A549 (cell line): ENCODE measurements at regions not wholly inside any gene's neighbourhood (a gene's known extent, or its start where the extent isn't known, plus 50 kb on each side); places are given as distances from the start of the nearest gene placed in this dataset.

Experiments
- ATAC-seq, 2 experiments: fragments of 200-7000 bp in 1 of 2; fragments of >200 bp in 1 of 2; cut with Nextera tagmentation in 1 of 2; cut with Tn5 transposase in 1 of 2; 3 replicates each; pipeline versions ENCODE4 v1.8.0 to v1.9.1; 2018 to 2020; ENCODE audit warnings: mild to moderate bottlenecking in 1 of 2, moderate library complexity in 1 of 2
- CTCF ChIA-PET: fragments of 300-600 bp; sonication (Branson Sonifier 250); formaldehyde crosslinking; extraction: SDS; loops from one replicate; lab custom pipeline; 2021; ENCODE audit warnings: antibody characterized with exemption, inconsistent platforms; lab: Yijun Ruan, JAX
- POLR2A ChIA-PET: fragments of 350-600 bp; formaldehyde crosslinking; extraction: SDS; loops from one replicate; lab custom pipeline; 2021; ENCODE audit warnings: antibody characterized with exemption, inconsistent platforms; lab: Yijun Ruan, JAX
- DNase-seq, 2 experiments: peaks; one replicate each; pipeline versions ENCODE4 v3.0.0 to v3.0.0-alpha.2; 2011 to 2016; ENCODE audit warnings: low read depth in 1 of 2, low spot score in 1 of 2
- FAIRE-seq: peaks from 2 replicates; lab custom pipeline; 2011; peaks lifted over from hg19 to GRCh38; lab: Jason Lieb, UNC
- H3K27ac ChIP-seq, 2 experiments: fragments of >200 bp; sonication (Bioruptor Twin); formaldehyde crosslinking; 3 replicates each; pipeline ENCODE4 v1.5.1; 2016 to 2017
- H3K4me1 ChIP-seq: fragments of >200 bp; sonication (Bioruptor Twin); formaldehyde crosslinking; 3 replicates; pipeline ENCODE4 v1.6.1; 2016
- H3K4me2 ChIP-seq: fragments of >200 bp; sonication (Bioruptor Twin); formaldehyde crosslinking; 3 replicates; pipeline ENCODE4 v1.6.1; 2016
- H3K4me3 ChIP-seq: fragments of >200 bp; sonication (Bioruptor Twin); formaldehyde crosslinking; 3 replicates; pipeline ENCODE4 v1.5.1; 2016
- H3K9me3 ChIP-seq: fragments of >200 bp; sonication (Bioruptor Twin); formaldehyde crosslinking; 3 replicates; pipeline ENCODE4 v1.6.1; 2016
- BHLHE40 ChIP-seq: IDR thresholded peaks from 2 replicates; pipeline ENCODE4 v1.6.1; 2012; ENCODE audit warnings: low read depth, low read length, inconsistent platforms
- CBX8 ChIP-seq: fragments of 200-600 bp; sonication (generic); IDR thresholded peaks from 2 replicates; pipeline ENCODE4 v1.6.1; 2016
- CEBPB ChIP-seq, 2 experiments: fragments of >200 bp in 1 of 2; sonication (Bioruptor Twin) in 1 of 2; formaldehyde crosslinking in 1 of 2; IDR thresholded peaks; 2 replicates each; pipeline ENCODE4 v1.6.1; 2012 to 2016
- CHD2 ChIP-seq: fragments of 150-350 bp; IDR thresholded peaks from 2 replicates; pipeline ENCODE4 v1.6.1; 2014; ENCODE audit warnings: low read length; ENCODE audit not compliant: partially characterized antibody
- CHD4 ChIP-seq: fragments of 200-600 bp; sonication (generic); IDR thresholded peaks from 2 replicates; pipeline ENCODE4 v1.6.1; 2016; ENCODE audit warnings: antibody characterized with exemption, mild to moderate bottlenecking, borderline replicate concordance
- ESRRA ChIP-seq: fragments of 150-350 bp; IDR thresholded peaks from 2 replicates; pipeline ENCODE4 v1.6.1; 2014; ENCODE audit warnings: mild to moderate bottlenecking, low read length, borderline replicate concordance
- FOSL2 ChIP-seq, 2 experiments: fragments of 450-650 bp in 1 of 2; fragments of >200 bp in 1 of 2; sonication (Bioruptor Twin) in 1 of 2; formaldehyde crosslinking; IDR thresholded peaks; 2 replicates each; pipeline versions ENCODE4 v1.5.0 to v1.6.1; 2016 to 2020; ENCODE audit warnings: mild to moderate bottlenecking in 1 of 2, moderate library complexity in 1 of 2
- HOXA7 ChIP-seq: fragments of 250-450 bp; sonication (Bioruptor Pico); IDR thresholded peaks from 2 replicates; pipeline ENCODE4 v1.5.0; 2020; ENCODE audit warnings: mild to moderate bottlenecking, moderate library complexity
- HOXB13 ChIP-seq: fragments of 250-450 bp; sonication (Bioruptor Pico); IDR thresholded peaks from 2 replicates; pipeline ENCODE4 v1.5.0; 2020; ENCODE audit warnings: low read depth, mild to moderate bottlenecking, moderate library complexity
- JUNB ChIP-seq: fragments of >200 bp; sonication (Bioruptor Twin); formaldehyde crosslinking; IDR thresholded peaks from 2 replicates; pipeline ENCODE4 v1.6.1; 2016
- KDM5A ChIP-seq: fragments of 200-600 bp; sonication (generic); IDR thresholded peaks from 2 replicates; pipeline ENCODE4 v1.6.1; 2016; ENCODE audit warnings: antibody characterized with exemption, mild to moderate bottlenecking
- MAZ ChIP-seq: fragments of 150-350 bp; IDR thresholded peaks from 2 replicates; pipeline ENCODE4 v1.6.1; 2014; ENCODE audit warnings: antibody characterized with exemption, low read depth, low read length, borderline replicate concordance
- MYC ChIP-seq: IDR thresholded peaks from 2 replicates; pipeline ENCODE4 v1.6.1; 2012; ENCODE audit warnings: mild to moderate bottlenecking, inconsistent platforms, low read length, improper control_type of control experiment, borderline replicate concordance
- NFE2L2 ChIP-seq: fragments of 150-350 bp; conservative IDR thresholded peaks from 2 replicates; pipeline ENCODE4 v1.6.1; 2014; ENCODE audit warnings: low read length
- NPAS2 ChIP-seq: fragments of 250-450 bp; sonication (Bioruptor Pico); IDR thresholded peaks from 2 replicates; pipeline ENCODE4 v1.8.0; 2022; ENCODE audit warnings: mild to moderate bottlenecking, moderate library complexity, borderline replicate concordance
- RCOR1 ChIP-seq: fragments of 150-350 bp; IDR thresholded peaks from 2 replicates; pipeline ENCODE4 v1.6.1; 2014; ENCODE audit warnings: antibody characterized with exemption, low read length, low read depth
- RFX5 ChIP-seq: fragments of 450-650 bp; IDR thresholded peaks from 2 replicates; pipeline ENCODE4 v1.7.1; 2014; ENCODE audit warnings: antibody characterized with exemption, mild to moderate bottlenecking, moderate library complexity
- SREBF2 ChIP-seq: fragments of 450-650 bp; IDR thresholded peaks from 2 replicates; pipeline ENCODE4 v1.6.1; 2014; ENCODE audit warnings: mild to moderate bottlenecking, moderate library complexity
- TP53 ChIP-seq: fragments of 250-450 bp; sonication (Bioruptor Pico); IDR thresholded peaks from 2 replicates; pipeline ENCODE4 v1.5.0; 2021; ENCODE audit warnings: mild to moderate bottlenecking, moderate library complexity
- USF2 ChIP-seq: fragments of 450-650 bp; IDR thresholded peaks from 2 replicates; pipeline ENCODE4 v1.6.1; 2014; ENCODE audit warnings: antibody characterized with exemption
- ZNF302 ChIP-seq: fragments of 250-450 bp; sonication (Bioruptor Pico); IDR thresholded peaks from 2 replicates; pipeline ENCODE4 v1.9.0; 2021; ENCODE audit warnings: inconsistent platforms, mild to moderate bottlenecking, moderate library complexity
- WGBS: methylation state at CpG from one replicate; pipeline ENCODE4 v1.1.6; 2017; ENCODE audit errors: missing lambda C conversion rate; 5-methylcytosine and 5-hydroxymethylcytosine counted together
- TF ChIP-seq, protein P1 (sequence below): IDR thresholded peaks from 2 replicates; pipeline ENCODE4 v1.6.1; 2012

DNA sequence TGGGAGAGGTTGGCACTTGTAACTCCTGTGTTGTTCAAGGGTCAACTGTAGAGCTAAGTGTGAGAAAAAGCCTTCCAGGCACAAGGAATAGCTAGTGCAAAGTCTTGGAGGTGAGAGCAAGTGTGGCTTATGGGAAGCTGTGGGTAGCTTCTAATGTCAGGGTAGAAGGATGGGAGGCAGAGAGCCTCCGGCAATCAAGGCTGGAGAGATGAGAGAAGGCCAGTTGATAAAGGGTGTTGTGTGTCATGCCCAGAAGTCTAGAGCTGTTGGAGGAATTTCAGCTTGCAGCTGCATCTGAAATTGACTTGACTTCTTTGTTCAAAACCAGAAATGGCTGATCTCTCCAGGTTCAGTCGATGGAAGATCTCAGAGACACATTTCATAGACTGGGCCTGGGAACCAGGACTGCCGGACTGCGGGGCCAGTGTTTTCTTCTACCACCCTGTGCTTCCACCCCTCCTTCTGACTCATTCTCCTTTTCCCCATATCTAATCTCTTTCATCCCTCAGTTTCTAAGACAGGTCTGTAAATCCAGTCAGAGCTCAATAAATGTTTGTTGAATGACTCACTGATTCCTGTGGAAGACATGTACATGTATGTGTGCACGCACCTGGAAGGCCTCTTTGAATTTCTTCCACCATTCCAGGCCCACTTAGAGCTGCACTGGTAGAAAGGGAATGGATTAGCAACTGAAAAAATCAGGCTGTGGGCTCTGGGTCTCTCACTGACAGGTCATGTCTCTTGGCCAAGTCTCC, 67.8 kb upstream of the KLF4 start:
- no peak for FAIRE-seq
- DNase-seq, result no peak
- CTCF ChIA-PET, result interaction anchor here (1.0 to 1.2 kb wide), 3 partner anchors 9 to 210 kb away, joined by 3 to 4 read pairs (median 3); no protein-coding TSS in a partner anchor
- TF ChIP-seq JUNB (peak; percentile 37; the same call in 1 of the 2 replicates), BHLHE40 (no peak), FOSL2 (IDR thresholded peaks at IDR 0.05) (no peak), FOSL2 (CRISPR knock-in tag; IDR thresholded peaks at IDR 0.05) (peak; percentile 45)
- peak overlapping the region in 1 of 2 experiments; percentile 39; a peak in 2 of 6 replicates for H3K27ac ChIP-seq
- no peak overlapping the region for H3K4me3 ChIP-seq
- H3K9me3 ChIP-seq, result no peaks in the 10 kb centered on the region
- peak in 1 of 2 experiments; percentile 33; a peak in 2 of 6 replicates for ATAC-seq
- POLR2A ChIA-PET, result no interaction called here
- peaks cover 15% of the 10 kb centered on the region; the same call in 2 of the 3 replicates for H3K4me1 ChIP-seq
- peak overlapping the region; percentile 29; the same call in 2 of the 3 replicates for H3K4me2 ChIP-seq
- WGBS, result 73% methylated on average over 5 of the region's 5 CpGs

- ATAC-seq (no peak), DNase-seq (no peak), FAIRE-seq (no peak)
- no peak overlapping the region for H3K27ac ChIP-seq
- H3K4me3 ChIP-seq, result no peak overlapping the region
- H3K9me3 ChIP-seq, result no peaks in the 10 kb centered on the region
- ChIA-PET CTCF (interaction anchor here (1.4 kb wide), 1 partner anchor 9 kb away, joined by 4 read pairs; no protein-coding TSS in a partner anchor), POLR2A (no interaction called here)
- H3K4me2 ChIP-seq, result no peak overlapping the region
- H3K4me1 ChIP-seq, result peaks cover 15% of the 10 kb centered on the region; the same call in 2 of the 3 replicates
- WGBS, result 82% methylated on average over 8 of the region's 8 CpGs
- TF ChIP-seq, protein P1, sequence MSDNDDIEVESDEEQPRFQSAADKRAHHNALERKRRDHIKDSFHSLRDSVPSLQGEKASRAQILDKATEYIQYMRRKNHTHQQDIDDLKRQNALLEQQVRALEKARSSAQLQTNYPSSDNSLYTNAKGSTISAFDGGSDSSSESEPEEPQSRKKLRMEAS, result no peak
- TF ChIP-seq USF2 (no peak), HOXB13 (CRISPR knock-in tag) (no peak), NFE2L2 (no peak), NPAS2 (CRISPR knock-in tag) (no peak), KDM5A (no peak), TP53 (no peak), HOXA7 (CRISPR knock-in tag) (no peak), RCOR1 (no peak), ESRRA (no peak), MYC (no peak), SREBF2 (no peak), CHD2 (no peak), CHD4 (no peak), MAZ (no peak), ZNF302 (CRISPR knock-in tag) (no peak), CBX8 (no peak), CEBPB (IDR thresholded peaks at IDR 0.05) (no peak), RFX5 (no peak)
These were observed 65.1 kb upstream of the KLF4 start for GRCh38 chr9:107554636-107555035.
